ENCODE measurements at regions not wholly inside any gene's neighbourhood (a gene's known extent, or its start where the extent isn't known, plus 50 kb on each side); places are given as distances from the start of the nearest gene placed in this dataset.

GRCh38 chrX:97936296-97936695 lies 1052.6 kb downstream of the RPA4 start:
- TF ChIP-seq FOXM1 (IDR thresholded peaks at IDR 0.05; ENCODE audit: borderline replicate concordance) (no peak), TARDBP (IDR thresholded peaks at IDR 0.05) (no peak), L3MBTL2 (conservative IDR thresholded peaks at IDR 0.05) (no peak), BHLHE40 (IDR thresholded peaks at IDR 0.05; ENCODE audit: borderline replicate concordance) (no peak), ELF4 (IDR thresholded peaks at IDR 0.05) (no peak), ZNF384 (IDR thresholded peaks at IDR 0.05) (no peak), NFRKB (IDR thresholded peaks at IDR 0.05) (no peak), LEF1 (IDR thresholded peaks at IDR 0.05; ENCODE audit: borderline replicate concordance) (no peak), SUZ12 (IDR thresholded peaks at IDR 0.05) (no peak), ARNT (IDR thresholded peaks at IDR 0.05) (no peak), SP1 (IDR thresholded peaks at IDR 0.05) (no peak), FOXA1 (IDR thresholded peaks at IDR 0.05) (no peak)
